ENCODE measurements at regions not wholly inside any gene's neighbourhood (a gene's known extent, or its start where the extent isn't known, plus 50 kb on each side); places are given as distances from the start of the nearest gene placed in this dataset.

DNA sequence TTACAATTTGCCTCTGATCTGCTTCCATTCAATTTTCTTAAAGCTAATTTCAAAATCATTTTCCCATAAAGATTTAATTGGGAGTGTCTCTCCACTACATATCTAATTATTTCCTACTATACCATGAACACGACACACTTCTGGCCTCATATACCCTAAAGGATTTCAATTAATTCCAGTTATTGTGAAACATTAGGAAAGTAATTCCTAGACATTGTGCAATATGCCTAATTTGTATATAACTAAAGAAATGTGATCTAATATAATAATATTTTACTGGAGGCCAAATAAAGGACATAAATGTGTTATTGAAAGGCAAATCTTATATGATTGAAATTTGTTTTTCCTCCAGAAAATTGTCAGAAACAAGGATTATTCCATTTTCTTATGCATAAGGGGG lies 727.2 kb upstream of the ADGRL2 start:
- no peak for DNase-seq (ENCODE audit: low read depth)

DNA sequence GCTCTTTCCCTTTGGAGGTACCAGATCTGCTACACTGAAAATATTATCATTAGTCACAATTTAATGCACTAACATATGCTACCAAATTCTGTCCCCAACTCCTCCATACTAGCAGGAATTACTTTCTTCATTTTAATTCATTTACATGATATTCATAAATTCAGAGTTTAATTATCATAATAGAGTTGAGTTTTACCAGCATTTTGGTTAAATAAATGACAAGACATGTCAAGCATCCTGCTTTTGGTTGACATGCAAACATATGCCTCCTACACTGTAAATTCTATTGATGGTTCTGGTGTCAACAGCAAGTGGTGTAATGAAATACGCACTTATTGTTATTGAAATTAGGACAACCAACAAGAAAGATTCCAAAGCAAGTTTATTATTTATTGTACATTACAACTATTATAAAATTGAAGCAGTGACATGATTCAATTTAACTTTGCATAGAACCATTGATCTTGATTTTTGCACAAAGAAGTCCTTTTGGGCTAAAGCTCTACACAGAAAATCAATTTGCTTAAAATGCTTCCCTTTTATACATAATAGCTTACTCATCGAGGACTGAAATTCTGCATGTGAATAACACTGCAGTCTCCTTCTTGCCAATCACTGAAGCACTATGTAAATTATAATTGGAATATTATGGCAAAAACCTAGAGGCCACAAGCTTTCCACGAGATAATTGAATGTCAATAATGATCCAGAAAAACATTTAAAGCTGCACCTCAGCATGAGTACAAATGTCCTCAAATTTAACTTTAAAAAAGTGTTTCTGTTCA lies 728.6 kb upstream of the ADGRL2 start:
- DNase-seq (ENCODE audit: low read depth): no peak

DNA sequence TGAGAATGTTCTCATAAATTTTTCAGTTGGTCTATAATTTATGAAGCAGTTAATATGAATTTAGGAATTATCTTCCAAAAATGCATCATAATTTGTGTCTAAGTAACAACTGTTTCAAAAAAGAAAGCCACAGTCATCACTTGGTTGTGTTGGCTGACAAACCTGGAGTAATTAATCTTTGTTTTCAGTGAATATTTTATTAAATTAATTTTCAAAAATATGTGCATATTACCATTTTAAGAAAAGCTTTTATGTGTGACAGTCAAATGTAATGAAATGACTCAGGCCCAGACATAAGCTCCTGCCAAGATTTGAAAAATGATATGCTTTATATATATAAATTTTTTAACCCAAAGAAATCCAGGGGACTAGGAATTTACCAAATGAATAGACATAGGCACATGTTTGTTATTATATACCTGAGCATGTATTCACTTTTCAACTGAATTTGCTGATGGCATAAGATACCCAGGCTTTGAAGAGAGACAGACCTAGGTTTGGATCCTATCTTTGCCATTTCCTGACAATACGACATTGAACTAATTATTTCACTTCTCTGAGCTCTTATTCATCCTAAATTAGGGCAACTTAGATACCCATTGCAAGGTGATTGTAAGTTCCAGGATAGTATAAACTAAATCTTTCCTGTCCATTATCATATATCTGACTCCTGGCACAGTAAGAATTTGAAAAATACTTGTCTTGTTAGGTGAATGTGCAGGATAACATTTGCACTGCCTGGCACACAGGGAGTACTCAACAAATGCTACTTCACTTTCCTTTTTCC lies 729.5 kb upstream of the ADGRL2 start:
- DNase-seq (ENCODE audit: low read depth): no peak

DNA sequence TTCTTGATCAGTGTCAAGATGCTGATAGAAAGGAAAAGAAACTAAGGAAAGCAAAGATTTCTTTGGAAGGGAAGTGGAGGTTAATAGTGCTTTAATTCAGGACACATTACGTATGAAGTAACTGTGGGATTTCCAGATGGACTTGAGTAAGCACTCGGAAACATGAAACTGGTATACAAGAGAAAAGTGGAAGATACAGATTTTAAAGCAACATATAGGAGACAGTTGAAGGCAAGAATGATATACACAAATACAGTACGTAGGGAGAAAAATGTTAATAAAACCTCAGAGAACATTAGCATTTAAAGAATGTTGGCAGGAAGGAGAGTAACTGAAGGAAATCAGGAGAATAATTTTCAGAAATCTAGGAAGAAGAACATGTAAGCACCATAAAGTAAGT lies 730.9 kb upstream of the ADGRL2 start:
- no peak for DNase-seq (ENCODE audit: low read depth)

DNA sequence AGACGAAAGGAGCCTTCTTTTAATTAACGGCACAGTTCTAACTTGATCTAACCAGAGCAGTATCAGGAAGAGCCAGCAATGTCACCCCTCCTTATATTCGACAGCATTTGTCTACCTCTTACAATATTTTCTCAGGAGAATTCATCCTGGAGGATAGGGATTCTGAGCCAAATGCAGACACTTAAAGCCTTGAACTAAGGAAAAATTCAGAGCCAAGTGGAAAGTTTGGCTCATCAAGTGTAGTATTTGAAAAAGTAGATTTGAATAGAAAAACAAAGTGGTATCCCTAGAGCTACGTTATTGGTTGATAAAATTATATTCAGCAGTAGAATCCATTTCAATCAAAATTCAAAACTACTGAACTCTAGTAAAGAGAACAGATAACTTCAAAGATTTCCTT lies 732.0 kb upstream of the ADGRL2 start:
- no peak for DNase-seq (ENCODE audit: low read depth)

DNA sequence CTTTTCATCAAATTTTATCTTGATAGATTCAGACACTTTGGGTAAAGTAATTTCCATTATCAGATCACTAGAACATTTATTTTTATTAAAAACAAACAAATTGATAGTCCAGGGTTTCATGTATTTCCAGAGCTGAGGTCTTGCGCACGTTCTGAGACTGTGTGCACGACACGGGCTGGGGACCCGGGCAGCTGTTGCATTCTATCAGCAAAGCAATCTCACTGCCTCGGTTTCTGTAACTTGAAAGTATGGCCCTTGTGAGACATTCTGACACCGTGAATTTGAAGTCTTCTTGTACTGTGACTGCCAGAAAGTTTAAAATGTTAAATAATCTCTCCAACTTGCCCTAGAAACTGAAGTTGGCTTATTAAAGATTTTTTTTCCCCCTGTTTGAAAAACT lies 746.9 kb upstream of the ADGRL2 start:
- DNase-seq (ENCODE audit: low read depth): no peak

DNA sequence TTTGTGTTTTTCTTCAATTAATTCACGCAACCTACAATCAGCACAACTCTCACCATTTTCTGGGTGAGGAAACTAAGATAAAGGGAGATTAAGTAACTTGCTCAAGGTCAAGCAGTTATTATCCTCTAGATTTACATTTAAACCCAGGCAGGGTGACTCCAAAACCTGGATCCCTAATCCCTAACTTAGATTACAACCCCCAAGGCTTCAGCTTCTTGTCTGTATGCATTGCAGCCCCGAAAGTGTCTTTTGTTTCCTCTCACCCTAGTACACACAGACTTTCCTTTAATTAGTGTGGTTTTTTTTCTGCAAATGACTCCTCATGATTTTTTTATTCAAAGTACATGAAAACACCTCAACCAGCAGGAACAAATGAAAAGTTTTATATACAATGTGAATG lies 748.6 kb upstream of the ADGRL2 start:
- DNase-seq (ENCODE audit: low read depth): no peak

DNA sequence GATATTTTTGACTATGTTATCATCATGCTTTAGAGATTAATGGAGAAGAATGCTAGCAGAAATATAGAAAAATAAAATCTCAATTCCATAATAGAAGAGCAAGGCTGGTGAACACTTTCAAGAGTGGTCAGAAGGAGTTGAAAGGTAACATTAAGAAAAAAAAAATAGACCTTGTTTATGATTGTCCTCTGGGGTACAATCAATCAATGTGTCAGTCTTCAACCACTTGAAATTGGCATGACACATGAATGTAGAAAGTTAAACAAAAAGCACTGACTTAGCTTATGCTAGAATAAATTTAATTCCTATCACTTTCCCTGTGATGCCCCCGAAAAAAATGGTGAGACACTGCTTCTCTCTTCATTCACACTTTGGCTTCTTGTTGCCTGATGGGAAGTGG lies 750.3 kb upstream of the ADGRL2 start:
- no peak for DNase-seq (ENCODE audit: low read depth)

DNA sequence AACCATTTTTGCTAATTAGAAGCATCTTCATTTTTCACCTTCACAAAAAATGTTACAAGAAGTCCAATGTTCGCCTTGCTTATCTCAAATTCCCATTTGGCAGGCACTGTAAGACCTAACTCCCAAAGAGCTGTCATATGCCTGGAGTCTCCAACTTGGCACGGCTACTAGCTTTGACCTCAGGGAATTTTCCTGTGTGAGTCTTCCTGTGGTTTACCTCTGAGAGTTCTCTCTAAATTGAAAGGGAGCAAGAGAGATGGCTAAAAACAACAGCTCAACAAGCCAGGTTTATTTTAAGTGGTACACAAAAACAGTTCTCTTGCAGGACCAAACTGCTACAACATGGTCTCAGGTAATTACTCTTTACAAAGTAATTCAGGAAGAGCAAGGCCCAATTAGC lies 756.0 kb upstream of the ADGRL2 start:
- peak; percentile 44 for DNase-seq (ENCODE audit: low read depth)

DNA sequence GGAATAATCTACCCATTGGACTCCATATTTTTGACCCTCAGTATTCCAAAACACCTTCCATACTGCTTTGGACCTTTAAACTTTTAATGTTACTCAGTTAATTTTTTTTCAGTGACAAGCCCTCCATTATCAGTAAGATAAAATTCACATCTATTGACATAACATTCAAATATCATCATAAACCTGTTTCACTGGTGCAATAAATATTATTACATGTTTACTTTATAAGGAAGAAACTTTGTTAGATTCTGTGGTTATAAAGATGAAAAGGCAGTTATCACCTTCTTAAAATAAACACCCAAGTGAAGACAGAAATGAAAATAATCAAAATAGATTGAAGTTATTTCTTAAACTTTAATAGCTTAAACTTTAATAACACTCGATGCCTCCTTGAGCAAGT lies 758.5 kb upstream of the ADGRL2 start:
- DNase-seq (ENCODE audit: low read depth): no peak

DNA sequence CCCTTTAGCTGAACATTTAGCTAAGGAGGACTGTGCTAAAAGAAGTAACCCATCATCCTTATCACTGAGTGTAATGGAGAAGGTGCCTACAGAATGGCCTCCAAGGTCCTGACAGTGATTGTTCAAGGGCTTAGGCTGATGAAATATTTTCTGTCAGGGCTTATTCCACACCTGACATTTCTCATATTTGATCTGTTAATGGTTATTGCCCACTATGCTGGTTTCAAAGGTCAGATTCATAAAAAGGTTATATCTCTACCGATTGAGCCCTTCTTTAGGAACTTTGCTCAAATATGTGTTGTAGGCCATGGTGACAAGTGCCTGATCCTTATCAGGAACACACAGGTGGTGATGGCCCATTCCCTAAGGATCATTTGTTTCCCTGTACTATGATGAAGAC lies 766.4 kb upstream of the ADGRL2 start:
- DNase-seq (ENCODE audit: low read depth): no peak

DNA sequence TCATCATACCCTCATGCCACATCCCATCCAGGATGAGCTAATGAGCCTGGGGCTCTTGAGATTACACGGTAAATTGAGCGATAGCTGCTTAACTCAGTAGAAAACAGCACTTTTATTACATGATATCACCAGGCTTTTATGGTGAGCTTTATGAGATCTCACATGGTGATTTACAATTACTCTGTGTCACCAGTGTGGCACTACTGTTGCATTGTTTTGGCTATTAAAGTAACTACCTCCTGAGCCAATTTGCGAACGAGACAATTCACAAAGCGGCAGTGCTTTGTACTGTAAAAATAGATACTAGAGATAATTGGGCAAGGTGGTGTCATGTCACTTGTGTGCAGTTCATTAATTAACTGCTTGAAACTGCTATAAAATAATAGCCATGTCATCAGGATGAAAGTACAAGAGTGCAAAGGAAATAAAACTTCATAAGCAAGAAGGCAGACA lies 767.7 kb upstream of the ADGRL2 start:
- DNase-seq (ENCODE audit: low read depth): no peak

DNA sequence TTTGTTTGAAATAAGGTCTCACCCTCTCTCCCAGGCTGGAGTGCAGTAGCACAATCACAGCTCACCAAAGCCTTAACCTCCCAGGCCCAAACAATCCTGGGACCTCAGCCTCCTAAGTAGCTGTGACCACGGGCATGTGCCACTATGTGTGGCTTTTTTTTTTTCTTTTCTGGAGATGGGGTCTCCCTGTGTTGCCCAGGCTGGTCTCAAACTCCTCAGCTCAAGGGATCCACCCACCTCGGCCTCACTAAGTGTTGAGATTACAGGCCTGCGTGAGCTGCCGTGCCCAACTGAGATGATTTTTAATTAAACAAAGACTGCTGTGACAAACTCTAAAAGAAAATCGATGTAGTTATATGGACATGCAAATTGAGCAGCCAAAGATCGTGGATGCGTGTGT lies 768.4 kb upstream of the ADGRL2 start:
- DNase-seq (ENCODE audit: low read depth): no peak

DNA sequence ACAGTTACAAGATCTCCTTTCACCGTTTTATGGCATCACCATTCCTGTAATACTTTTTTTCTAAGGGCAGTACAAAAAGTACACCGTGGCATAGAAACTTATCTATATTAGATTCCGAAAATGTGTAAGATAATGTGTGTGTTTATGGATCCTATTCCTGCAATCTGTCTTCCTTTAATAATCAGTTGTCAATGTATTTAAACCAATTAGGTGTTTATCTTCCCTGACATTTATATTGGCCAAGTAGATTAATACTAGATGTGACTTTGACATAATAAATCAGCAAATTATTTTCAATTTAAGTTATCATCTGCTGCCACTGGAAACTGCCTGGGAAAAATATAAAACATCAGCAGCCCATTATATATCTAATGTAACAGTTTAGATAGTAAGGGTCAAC lies 770.3 kb upstream of the ADGRL2 start:
- no peak for DNase-seq (ENCODE audit: low read depth)

DNA sequence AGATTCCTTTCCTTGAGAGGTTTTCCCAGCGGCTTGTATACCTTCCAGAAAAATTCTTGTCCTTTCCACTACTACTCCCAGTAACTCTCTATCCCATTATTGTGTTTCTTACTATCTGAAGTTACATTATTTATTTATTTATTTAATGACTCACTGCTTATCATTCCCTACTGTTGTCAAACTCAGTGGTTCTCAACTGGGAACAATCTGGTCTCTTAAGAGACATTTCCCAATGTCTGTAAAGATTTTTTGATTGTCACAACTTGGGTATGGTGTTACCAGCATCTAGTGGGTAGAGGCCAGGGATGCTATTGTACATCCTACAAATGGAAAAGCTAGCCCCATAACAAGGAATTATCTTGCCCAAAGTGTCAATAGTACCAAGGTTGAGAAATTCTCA lies 771.5 kb upstream of the ADGRL2 start:
- DNase-seq (ENCODE audit: low read depth): no peak

DNA sequence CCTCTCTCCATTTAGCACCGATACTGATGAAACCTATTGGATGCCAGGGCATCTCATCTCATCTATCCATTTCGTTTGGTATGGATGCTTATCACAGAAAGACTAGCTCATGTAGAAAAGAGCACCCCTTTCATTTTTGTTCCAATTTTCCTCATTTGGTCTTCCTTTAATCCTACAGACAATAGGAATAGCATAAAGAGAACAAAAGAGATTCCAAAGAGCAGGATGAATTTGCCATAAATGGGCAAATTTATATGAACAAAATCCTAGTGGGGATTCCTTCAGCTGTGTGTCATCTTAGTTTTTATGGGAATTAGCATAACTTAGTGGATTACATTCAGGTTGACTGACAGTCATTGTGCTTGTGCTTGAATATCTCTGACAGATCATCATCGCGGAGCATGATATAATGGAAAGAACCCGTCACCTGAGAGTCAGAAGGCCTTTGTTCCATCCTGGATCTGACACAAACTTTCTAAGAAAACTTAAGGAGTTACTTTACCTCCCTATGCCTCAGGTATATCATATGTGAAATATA lies 777.5 kb upstream of the ADGRL2 start:
- no peak for DNase-seq (ENCODE audit: low read depth)

DNA sequence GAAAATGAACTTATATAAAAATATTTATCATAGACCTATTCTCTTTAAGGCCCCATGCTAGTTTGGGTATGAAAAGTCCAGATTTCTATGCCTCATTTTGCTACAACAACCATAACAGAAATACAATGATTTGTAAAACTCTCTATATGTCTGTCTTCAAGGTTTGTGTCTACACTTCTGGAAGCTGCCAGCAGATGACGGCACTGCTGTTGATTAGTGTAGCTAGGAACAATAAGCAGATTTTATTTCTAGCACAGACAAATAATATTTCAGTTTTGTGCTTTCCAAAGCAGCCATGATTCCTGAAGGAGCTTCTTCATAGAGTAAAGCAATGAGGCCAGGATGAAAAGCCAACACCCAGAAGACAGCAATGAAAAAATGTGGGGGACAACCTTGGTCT lies 779.6 kb upstream of the ADGRL2 start:
- no peak for DNase-seq (ENCODE audit: low read depth)

DNA sequence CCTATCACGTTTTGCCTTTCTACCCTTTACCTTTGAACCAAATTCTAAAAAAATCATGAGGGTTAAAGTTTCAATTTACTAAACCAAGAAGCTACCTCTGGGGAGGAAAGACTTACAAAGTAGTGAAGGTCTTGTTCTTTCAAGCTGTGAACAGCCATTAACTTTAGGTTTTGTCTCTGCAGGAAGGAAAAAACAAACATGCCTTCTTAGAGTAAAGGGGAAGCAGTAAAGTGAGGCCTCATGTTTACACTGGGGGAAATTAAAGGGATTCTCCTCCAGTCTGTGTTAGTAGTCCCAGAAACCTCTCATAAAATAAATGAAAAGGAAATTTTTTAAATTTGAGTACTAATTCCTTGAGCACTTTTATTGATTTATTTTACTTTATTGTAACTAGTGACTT lies 780.2 kb upstream of the ADGRL2 start:
- no peak for DNase-seq (ENCODE audit: low read depth)

DNA sequence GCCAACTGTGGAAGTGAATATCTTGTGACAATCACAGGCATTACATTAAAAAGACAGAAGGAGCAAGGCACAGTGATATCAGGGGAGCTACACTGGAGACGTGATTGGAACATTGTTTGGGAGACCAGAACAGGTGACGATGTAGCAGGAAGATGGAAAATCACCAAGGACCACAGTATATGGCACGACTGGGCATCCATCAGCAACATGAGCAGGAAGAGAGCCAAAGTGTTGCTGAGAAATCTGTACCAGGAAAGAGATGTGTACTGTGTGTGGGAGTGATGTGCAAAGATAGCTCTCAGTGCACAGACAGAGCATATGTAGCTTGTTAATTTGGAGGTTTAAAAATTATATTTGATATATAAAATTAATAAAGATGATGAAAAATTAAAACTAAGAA lies 790.6 kb upstream of the ADGRL2 start:
- no peak for DNase-seq (ENCODE audit: low read depth)

DNA sequence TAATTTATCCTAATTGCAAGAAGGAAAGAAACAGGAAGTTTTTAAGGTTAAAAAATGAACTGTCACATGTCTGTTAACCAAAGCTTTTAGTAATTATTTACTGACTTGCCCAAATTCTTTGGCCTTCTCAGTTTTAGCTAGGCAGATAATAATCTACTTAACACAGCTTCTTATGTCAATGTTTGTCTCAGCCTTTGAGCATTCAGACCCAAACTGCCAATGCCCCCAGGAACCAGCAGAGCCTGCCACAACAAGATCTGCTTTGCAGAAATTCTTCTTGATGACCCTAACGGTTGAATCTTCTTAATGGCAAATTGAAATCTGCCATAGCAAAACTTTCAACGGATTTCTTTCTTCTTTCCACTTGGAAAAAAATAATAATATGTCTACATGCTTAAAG lies 792.4 kb upstream of the ADGRL2 start:
- DNase-seq (ENCODE audit: low read depth): no peak

DNA sequence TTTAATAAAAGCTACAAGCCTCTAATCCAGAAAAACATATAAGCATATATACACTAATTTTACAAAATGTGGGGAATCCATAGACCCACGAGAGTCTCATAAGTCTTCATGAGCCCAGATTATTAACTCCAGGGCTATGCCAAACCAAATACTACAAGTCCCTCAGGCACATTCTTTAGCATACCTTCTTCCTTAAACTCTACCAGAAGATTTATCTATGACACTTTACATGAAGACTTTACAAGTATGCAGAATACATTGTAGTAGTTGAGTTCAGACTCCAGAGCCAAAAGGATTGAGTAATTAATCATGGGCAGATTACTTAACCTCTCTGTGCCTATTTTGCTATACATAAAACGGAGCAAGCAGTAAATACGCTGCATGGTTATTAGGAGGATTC lies 793.7 kb upstream of the ADGRL2 start:
- DNase-seq (ENCODE audit: low read depth): no peak

DNA sequence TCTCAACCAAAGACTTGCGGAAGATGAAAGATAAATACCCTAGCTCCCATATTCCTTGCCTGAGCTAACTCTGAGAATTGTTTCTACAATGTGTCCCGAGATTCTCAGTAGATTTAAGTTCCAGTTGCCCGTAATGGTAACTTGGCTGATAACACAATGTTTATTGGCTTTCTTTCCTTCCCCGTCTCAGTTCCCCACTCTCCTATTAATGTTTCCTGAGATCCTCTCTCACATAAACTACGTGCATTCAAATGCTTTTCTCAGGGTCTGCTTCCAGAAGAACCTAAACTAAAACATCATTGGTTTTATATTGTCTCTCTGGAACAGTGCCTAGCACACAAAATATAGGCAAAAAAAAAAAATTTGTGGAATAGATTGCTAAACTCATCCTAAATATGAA lies 794.2 kb upstream of the ADGRL2 start:
- no peak for DNase-seq (ENCODE audit: low read depth)

DNA sequence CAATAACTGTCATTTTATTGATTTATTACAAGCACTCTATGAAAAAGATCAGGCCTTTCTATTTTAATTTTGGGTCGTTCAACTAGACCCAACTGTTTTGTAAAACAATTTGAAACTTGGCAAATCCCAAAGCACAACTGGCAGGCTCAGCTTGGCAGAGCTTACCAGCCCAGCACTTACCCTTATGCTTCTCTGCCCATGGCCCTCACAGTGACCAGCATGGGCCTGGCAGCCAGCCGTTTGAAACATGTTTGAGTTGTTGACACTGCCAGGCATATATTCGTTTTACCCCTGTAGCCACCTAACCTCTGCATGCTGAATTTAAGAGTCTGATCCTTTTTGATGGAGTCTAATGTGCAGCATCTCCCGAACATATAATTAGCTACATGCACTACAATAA lies 796.7 kb upstream of the ADGRL2 start:
- no peak for DNase-seq (ENCODE audit: low read depth)
